Neural progenitor cell (in vitro differentiated cells): ENCODE measurements at regions not wholly inside any gene's neighbourhood (a gene's known extent, or its start where the extent isn't known, plus 50 kb on each side); places are given as distances from the start of the nearest gene placed in this dataset.

Experiments used
- EZH2 ChIP-seq: fragments of 200-600 bp; sonication (generic); IDR thresholded peaks from 2 replicates; pipeline ENCODE4 v1.6.1; 2017; ENCODE audit warnings: antibody characterized with exemption, mild to moderate bottlenecking, moderate library complexity
- EZH2phosphoT487 ChIP-seq: fragments of 200-600 bp; sonication (generic); IDR thresholded peaks from 2 replicates; pipeline ENCODE4 v1.6.1; 2017; ENCODE audit warnings: antibody characterized with exemption
- TF ChIP-seq, protein P1 (sequence below): fragments of 200-600 bp; sonication (generic); IDR thresholded peaks from 2 replicates; pipeline ENCODE4 v1.5.1; 2017; ENCODE audit warnings: antibody characterized with exemption, mild to moderate bottlenecking

DNA sequence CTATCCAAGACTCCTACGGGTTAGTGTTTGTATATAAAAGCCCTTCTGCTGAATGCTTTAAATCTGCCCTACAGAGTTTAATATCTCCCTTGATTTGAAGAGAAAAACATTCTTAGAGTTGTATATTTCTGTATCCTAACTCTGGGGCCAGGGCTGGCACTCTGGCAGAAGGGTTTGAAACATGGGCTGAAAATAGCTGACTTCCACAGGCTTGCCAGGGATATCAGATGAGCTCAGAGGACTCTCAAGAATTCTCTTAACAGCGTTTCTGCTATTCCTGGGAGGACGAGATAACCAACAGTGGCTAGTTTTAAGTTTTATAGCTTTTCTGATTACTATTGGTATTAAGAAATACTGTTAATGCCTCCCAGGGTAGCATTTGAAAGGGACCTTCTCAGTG is 127.5 kb downstream of the LIG4 start:
- TF ChIP-seq, protein P1, sequence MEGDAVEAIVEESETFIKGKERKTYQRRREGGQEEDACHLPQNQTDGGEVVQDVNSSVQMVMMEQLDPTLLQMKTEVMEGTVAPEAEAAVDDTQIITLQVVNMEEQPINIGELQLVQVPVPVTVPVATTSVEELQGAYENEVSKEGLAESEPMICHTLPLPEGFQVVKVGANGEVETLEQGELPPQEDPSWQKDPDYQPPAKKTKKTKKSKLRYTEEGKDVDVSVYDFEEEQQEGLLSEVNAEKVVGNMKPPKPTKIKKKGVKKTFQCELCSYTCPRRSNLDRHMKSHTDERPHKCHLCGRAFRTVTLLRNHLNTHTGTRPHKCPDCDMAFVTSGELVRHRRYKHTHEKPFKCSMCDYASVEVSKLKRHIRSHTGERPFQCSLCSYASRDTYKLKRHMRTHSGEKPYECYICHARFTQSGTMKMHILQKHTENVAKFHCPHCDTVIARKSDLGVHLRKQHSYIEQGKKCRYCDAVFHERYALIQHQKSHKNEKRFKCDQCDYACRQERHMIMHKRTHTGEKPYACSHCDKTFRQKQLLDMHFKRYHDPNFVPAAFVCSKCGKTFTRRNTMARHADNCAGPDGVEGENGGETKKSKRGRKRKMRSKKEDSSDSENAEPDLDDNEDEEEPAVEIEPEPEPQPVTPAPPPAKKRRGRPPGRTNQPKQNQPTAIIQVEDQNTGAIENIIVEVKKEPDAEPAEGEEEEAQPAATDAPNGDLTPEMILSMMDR = no peak
- TF ChIP-seq EZH2phosphoT487 = no peak
- TF ChIP-seq EZH2 = no peak
